T-helper 1 cell (primary cell): ENCODE measurements at regions not wholly inside any gene's neighbourhood (a gene's known extent, or its start where the extent isn't known, plus 50 kb on each side); places are given as distances from the start of the nearest gene placed in this dataset.

Source experiments
- DNase-seq, 5 donors: peaks; one replicate each; pipeline ENCODE4 v3.0.0-alpha.2; 2012 to 2020

GRCh38 chr7:70994176-70994575 is 137.8 kb upstream of the GALNT17 start:
- no peak for DNase-seq

GRCh38 chr7:70997261-70997660 is 134.7 kb upstream of the GALNT17 start:
- no peak for DNase-seq

- no peak for DNase-seq
These were observed 126.8 kb upstream of the GALNT17 start for GRCh38 chr7:71005109-71005508.

- no peak for DNase-seq
These were observed 122.3 kb upstream of the GALNT17 start for GRCh38 chr7:71009636-71010035.

- DNase-seq: no peak
These were observed 116.6 kb upstream of the GALNT17 start for GRCh38 chr7:71015252-71015900.

GRCh38 chr7:71016401-71016800 is 115.5 kb upstream of the GALNT17 start:
- no peak for DNase-seq

GRCh38 chr7:71017602-71018001 is 114.3 kb upstream of the GALNT17 start:
- no peak for DNase-seq

- no peak for DNase-seq
These were observed 112.2 kb upstream of the GALNT17 start for GRCh38 chr7:71019706-71020105.

- no peak for DNase-seq
These were observed 110.8 kb upstream of the GALNT17 start for GRCh38 chr7:71021131-71021530.

- DNase-seq: no peak
These were observed 105.3 kb upstream of the GALNT17 start for GRCh38 chr7:71026680-71027079.

- no peak for DNase-seq
These were observed 97.7 kb upstream of the GALNT17 start for GRCh38 chr7:71034243-71034642.

GRCh38 chr7:71042591-71042990 is 89.4 kb upstream of the GALNT17 start:
- DNase-seq: no peak

- no peak for DNase-seq
These were observed 81.5 kb upstream of the GALNT17 start for GRCh38 chr7:71050492-71050891.

- no peak for DNase-seq
These were observed 76.4 kb upstream of the GALNT17 start for GRCh38 chr7:71055504-71055903.

- DNase-seq: no peak
These were observed 54.0 kb upstream of the GALNT17 start for GRCh38 chr7:71077743-71078476.
